Fibroblast of lung (primary cell): ENCODE measurements at regions not wholly inside any gene's neighbourhood (a gene's known extent, or its start where the extent isn't known, plus 50 kb on each side); places are given as distances from the start of the nearest gene placed in this dataset.

Source experiments
- CTCF ChIP-seq, 2 donors: IDR thresholded peaks in 1 of 2; conservative IDR thresholded peaks in 1 of 2; 1 replicate in 1 of 2; 2 replicates in 1 of 2; pipeline ENCODE4 v1.5.1; 2011 to 2012; ENCODE audit warnings: low read length in 2 of 2, control low read depth in 1 of 2, inconsistent platforms in 1 of 2, low read depth in 1 of 2, mild to moderate bottlenecking in 1 of 2
- EZH2 ChIP-seq: IDR thresholded peaks from 2 replicates; pipeline ENCODE4 v1.5.1; 2012; ENCODE audit warnings: low read length, control low read depth, mild to moderate bottlenecking; ENCODE audit errors: missing control alignments

- TF ChIP-seq EZH2: no peak
- no peak for TF ChIP-seq CTCF (conservative IDR thresholded peaks at IDR 0.05 in 1 of 2, IDR thresholded peaks at IDR 0.05 in 1 of 2; ENCODE audit: low read depth in 1 of 2, low read length in 2 of 2)
Measured at GRCh38 chr2:118614841-118615271, 232.6 kb downstream of the EN1 start.
